Sigmoid colon (tissue), 4 donors: ENCODE measurements at regions not wholly inside any gene's neighbourhood (a gene's known extent, or its start where the extent isn't known, plus 50 kb on each side); places are given as distances from the start of the nearest gene placed in this dataset.

Experiments
- EP300 ChIP-seq, 4 donors: sonication (generic); formaldehyde crosslinking; IDR thresholded peaks; one replicate each; pipeline ENCODE4 v1.6.1; 2017; ENCODE audit warnings: antibody characterized with exemption in 4 of 4
- POLR2A ChIP-seq, 2 donors: fragments of 450-650 bp; IDR thresholded peaks; one replicate each; pipeline ENCODE4 v1.6.1; 2016; ENCODE audit warnings: antibody characterized with exemption in 2 of 2, mild to moderate bottlenecking in 2 of 2, moderate library complexity in 2 of 2
- POLR2AphosphoS5 ChIP-seq, 4 donors: sonication (generic); formaldehyde crosslinking; IDR thresholded peaks; one replicate each; pipeline ENCODE4 v1.6.1; 2017; ENCODE audit warnings: antibody characterized with exemption in 4 of 4
- TF ChIP-seq, protein P1 (sequence below), 4 experiments: fragments of 450-650 bp in 3 of 4; fragments of 200-600 bp in 1 of 4; IDR thresholded peaks; one replicate each; pipeline ENCODE4 v1.5.1; 2016 to 2019; ENCODE audit warnings: antibody characterized with exemption in 4 of 4, mild to moderate bottlenecking in 3 of 4, moderate library complexity in 2 of 4

DNA sequence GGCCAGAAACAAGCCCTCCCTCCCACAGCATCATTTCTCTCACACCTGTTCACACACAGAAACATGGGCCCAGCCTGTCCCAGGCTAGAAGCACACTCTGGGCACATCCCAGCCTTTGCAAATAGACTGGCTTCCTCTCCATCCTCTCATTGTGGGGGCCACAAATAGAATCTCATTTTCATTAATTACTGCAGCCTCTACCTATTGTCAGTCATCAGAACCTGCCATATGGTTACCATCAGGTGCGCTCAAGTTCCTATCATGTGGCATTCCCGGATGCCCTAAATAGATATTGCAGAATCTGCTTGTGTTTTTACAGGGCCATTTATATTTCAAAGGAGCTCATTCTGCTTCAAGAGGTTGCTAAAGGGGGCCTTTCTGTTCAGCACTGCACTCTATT, 460.7 kb downstream of the BCL11A start:
- TF ChIP-seq, protein P1, sequence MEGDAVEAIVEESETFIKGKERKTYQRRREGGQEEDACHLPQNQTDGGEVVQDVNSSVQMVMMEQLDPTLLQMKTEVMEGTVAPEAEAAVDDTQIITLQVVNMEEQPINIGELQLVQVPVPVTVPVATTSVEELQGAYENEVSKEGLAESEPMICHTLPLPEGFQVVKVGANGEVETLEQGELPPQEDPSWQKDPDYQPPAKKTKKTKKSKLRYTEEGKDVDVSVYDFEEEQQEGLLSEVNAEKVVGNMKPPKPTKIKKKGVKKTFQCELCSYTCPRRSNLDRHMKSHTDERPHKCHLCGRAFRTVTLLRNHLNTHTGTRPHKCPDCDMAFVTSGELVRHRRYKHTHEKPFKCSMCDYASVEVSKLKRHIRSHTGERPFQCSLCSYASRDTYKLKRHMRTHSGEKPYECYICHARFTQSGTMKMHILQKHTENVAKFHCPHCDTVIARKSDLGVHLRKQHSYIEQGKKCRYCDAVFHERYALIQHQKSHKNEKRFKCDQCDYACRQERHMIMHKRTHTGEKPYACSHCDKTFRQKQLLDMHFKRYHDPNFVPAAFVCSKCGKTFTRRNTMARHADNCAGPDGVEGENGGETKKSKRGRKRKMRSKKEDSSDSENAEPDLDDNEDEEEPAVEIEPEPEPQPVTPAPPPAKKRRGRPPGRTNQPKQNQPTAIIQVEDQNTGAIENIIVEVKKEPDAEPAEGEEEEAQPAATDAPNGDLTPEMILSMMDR (IDR thresholded peaks at IDR 0.05), result no peak
- TF ChIP-seq POLR2AphosphoS5 (IDR thresholded peaks at IDR 0.05) (no peak), POLR2A (IDR thresholded peaks at IDR 0.05) (no peak), EP300 (IDR thresholded peaks at IDR 0.05) (no peak)
